C4-2B (cell line): ENCODE measurements at regions not wholly inside any gene's neighbourhood (a gene's known extent, or its start where the extent isn't known, plus 50 kb on each side); places are given as distances from the start of the nearest gene placed in this dataset.

Experiments
- H3K27ac ChIP-seq: fragments of 450-650 bp; 2 replicates; pipeline ENCODE4 v1.5.1; 2017
- ZFX ChIP-seq: fragments of 450-650 bp; IDR thresholded peaks from 2 replicates; pipeline ENCODE4 v1.6.1; 2017
- TF ChIP-seq, protein P1 (sequence below): fragments of 450-650 bp; conservative IDR thresholded peaks from 2 replicates; pipeline ENCODE4 v1.5.1; 2017; ENCODE audit warnings: mild to moderate bottlenecking

DNA sequence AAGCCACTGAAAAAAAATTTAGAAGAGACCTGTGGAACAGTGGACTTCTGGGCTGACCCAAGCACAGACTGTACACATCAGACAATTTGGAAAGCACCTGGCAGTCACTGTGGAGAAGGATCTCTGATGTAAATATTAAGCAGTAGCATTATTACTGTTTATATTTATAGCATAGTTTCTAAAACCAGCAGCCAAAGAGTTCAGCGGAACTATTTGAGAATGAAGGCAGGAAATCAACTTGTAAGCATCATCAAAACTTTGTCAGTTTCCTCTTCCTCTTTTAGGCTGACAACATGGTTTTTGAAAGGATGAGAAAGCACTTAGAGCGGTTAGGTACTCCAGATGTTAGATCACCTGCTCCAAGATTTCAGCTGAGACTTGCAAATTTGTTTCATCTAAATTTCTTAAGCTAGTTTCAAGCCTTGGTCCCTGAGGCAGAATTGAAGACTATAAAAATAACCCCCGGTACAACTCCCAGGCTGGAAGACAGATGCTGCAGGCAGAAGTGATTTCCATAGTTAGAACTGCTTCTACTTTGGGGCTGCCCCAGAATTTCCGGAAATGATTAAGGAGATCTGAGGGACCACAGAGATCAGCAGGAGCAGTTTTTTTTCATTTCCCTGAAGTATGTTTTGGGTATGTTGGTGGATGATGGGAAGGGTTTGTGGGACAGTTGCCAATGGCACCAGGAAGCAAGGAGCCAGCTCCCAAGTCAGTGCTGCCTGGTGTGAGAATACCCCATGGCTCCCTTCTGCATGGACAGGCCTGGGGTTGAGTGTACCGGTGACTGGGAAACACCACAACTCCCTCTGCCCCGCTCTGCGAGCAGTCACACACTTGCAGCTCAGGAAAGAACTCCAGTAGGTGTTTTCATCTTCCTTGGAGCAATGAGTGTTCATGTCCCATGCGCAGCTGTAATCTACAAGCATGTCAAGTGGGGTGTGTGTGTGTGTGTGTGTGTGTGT is 354.5 kb downstream of the NUAK1 start:
- H3K27ac ChIP-seq: no peak overlapping the region
- no peak for TF ChIP-seq ZFX
- TF ChIP-seq, protein P1, sequence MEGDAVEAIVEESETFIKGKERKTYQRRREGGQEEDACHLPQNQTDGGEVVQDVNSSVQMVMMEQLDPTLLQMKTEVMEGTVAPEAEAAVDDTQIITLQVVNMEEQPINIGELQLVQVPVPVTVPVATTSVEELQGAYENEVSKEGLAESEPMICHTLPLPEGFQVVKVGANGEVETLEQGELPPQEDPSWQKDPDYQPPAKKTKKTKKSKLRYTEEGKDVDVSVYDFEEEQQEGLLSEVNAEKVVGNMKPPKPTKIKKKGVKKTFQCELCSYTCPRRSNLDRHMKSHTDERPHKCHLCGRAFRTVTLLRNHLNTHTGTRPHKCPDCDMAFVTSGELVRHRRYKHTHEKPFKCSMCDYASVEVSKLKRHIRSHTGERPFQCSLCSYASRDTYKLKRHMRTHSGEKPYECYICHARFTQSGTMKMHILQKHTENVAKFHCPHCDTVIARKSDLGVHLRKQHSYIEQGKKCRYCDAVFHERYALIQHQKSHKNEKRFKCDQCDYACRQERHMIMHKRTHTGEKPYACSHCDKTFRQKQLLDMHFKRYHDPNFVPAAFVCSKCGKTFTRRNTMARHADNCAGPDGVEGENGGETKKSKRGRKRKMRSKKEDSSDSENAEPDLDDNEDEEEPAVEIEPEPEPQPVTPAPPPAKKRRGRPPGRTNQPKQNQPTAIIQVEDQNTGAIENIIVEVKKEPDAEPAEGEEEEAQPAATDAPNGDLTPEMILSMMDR: no peak

- no peak overlapping the region for H3K27ac ChIP-seq
- TF ChIP-seq, protein P1: no peak
- TF ChIP-seq ZFX: no peak
Measured at GRCh38 chr12:105793421-105793820, 345.3 kb downstream of the NUAK1 start.

DNA sequence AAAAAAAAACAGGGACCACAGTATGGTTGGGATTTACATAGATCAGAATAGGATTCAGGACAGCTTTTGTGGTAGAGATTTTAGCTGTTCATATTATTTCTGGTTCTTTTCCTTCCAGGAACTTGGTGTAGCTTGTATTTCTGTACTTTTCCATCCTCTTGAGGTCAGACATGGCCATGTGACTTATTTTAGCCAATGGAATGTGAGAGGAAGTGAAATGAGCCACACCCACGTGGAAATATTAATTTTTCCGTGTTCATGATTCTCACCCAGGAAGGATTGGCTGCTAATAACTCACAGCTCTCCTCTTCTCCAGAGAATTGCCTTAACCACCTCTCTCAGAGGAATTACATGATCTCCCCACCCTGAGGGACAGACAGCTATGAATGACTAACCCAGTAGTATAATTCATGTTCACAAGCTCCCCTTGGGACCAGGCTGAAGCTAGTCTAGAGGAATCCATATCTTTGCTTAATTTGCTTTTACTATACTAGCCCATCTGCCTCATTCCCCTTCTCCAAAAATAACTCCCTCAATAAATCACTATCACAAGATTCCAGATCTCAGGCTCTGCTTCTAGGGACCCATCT is 340.4 kb downstream of the NUAK1 start:
- no peak overlapping the region for H3K27ac ChIP-seq
- TF ChIP-seq, protein P1: no peak
- TF ChIP-seq ZFX: no peak

GRCh38 chr12:105799103-105799502 is 339.7 kb downstream of the NUAK1 start:
- no peak overlapping the region for H3K27ac ChIP-seq
- no peak for TF ChIP-seq ZFX
- TF ChIP-seq, protein P1: no peak

GRCh38 chr12:105801351-105801750 is 337.4 kb downstream of the NUAK1 start:
- TF ChIP-seq, protein P1: no peak
- TF ChIP-seq ZFX: no peak
- no peak overlapping the region for H3K27ac ChIP-seq

GRCh38 chr12:105803292-105803691 is 335.5 kb downstream of the NUAK1 start:
- H3K27ac ChIP-seq: no peak overlapping the region
- TF ChIP-seq, protein P1: no peak
- no peak for TF ChIP-seq ZFX
